HepG2 (cell line): ENCODE measurements at regions not wholly inside any gene's neighbourhood (a gene's known extent, or its start where the extent isn't known, plus 50 kb on each side); places are given as distances from the start of the nearest gene placed in this dataset.

Experiments used
- ATAC-seq: fragments of 200-7000 bp; cut with Tn5 transposase; 3 replicates; pipeline ENCODE4 v1.9.1; 2020; ENCODE audit warnings: mild to moderate bottlenecking, moderate library complexity
- BruUV-seq: library from RNA; stranded (reverse); fragments of 400-500 nt; replicated peaks from 2 replicates; lab custom pipeline; 2021; lab: Mats Ljungman, UMichigan
- CTCF ChIA-PET: fragments of 300-600 bp; formaldehyde crosslinking; extraction: SDS; loops from one replicate; lab custom pipeline; 2021; ENCODE audit warnings: low total read pairs, inconsistent platforms, low intra/inter-chr PET ratio; lab: Yijun Ruan, JAX
- POLR2A ChIA-PET: fragments of 350-600 bp; sonication (Branson Sonifier 250); formaldehyde crosslinking; loops from one replicate; lab custom pipeline; 2020; ENCODE audit warnings: antibody characterized with exemption, inconsistent platforms; lab: Yijun Ruan, JAX
- DNase-seq: peaks from one replicate; pipeline ENCODE4 v3.0.0-alpha.2; 2015; ENCODE audit warnings: low spot score
- FAIRE-seq: peaks from 3 replicates; lab custom pipeline; 2011; peaks lifted over from hg19 to GRCh38; lab: Jason Lieb, UNC
- H2AFZ ChIP-seq: one replicate; pipeline ENCODE4 v1.6.1; 2011; ENCODE audit warnings: low read length, inconsistent platforms
- H3K27ac ChIP-seq: fragments of 300-600 bp; 3 replicates; pipeline ENCODE4 v1.8.0; 2011; ENCODE audit warnings: mixed run types, mild to moderate bottlenecking, mixed read lengths, low read length, inconsistent platforms; ENCODE audit not compliant: insufficient read depth; ENCODE audit errors: extremely low read length
- H3K27me3 ChIP-seq, 2 experiments: fragments of 200-600 bp in 1 of 2; 2 replicates in 1 of 2; 3 replicates in 1 of 2; pipeline versions ENCODE4 v1.6.0 to v1.8.0; 2011; ENCODE audit warnings: low read length in 2 of 2, mild to moderate bottlenecking in 2 of 2, moderate library complexity in 2 of 2, inconsistent platforms in 1 of 2; ENCODE audit not compliant: insufficient read depth in 2 of 2, control insufficient read depth in 1 of 2
- H3K36me3 ChIP-seq, 2 experiments: fragments of 200-600 bp in 1 of 2; replicated peaks in 1 of 2; 2 replicates in 1 of 2; 3 replicates in 1 of 2; pipeline versions ENCODE4 v1.5.1 to v1.8.0; 2011; ENCODE audit warnings: low read length in 2 of 2, inconsistent platforms in 1 of 2; ENCODE audit not compliant: insufficient read depth in 2 of 2, control insufficient read depth in 1 of 2
- H3K4me1 ChIP-seq: 2 replicates; pipeline ENCODE4 v1.5.1; 2012; ENCODE audit warnings: low read length, inconsistent platforms; ENCODE audit not compliant: insufficient read depth
- H3K4me2 ChIP-seq: 2 replicates; pipeline ENCODE4 v1.6.0; 2011; ENCODE audit warnings: low read depth, low read length, inconsistent platforms
- H3K4me3 ChIP-seq, 3 experiments: fragments of 200-600 bp in 1 of 3; sonication (generic), shearing (Covaris generic) in 1 of 3; replicated peaks in 1 of 3; 2 replicates each; pipeline ENCODE4 v1.5.1; 2011 to 2016; ENCODE audit warnings: low read length in 3 of 3, inconsistent platforms in 2 of 3, low read depth in 2 of 3, mild to moderate bottlenecking in 2 of 3, control low read depth in 1 of 3, mixed read lengths in 1 of 3; ENCODE audit not compliant: insufficient read depth in 1 of 3
- H3K79me2 ChIP-seq: one replicate; pipeline ENCODE4 v1.6.1; 2011; ENCODE audit warnings: low read length, inconsistent platforms; ENCODE audit not compliant: insufficient read depth
- H3K9ac ChIP-seq: 2 replicates; pipeline ENCODE4 v1.6.0; 2011; ENCODE audit warnings: mild to moderate bottlenecking, low read depth, low read length, inconsistent platforms; ENCODE audit not compliant: insufficient read depth
- H3K9me3 ChIP-seq: 2 replicates; pipeline ENCODE4 v1.5.1; 2012; ENCODE audit warnings: mild to moderate bottlenecking, low read length
- H4K20me1 ChIP-seq: 2 replicates; pipeline ENCODE4 v1.6.0; 2011; ENCODE audit warnings: inconsistent platforms, mild to moderate bottlenecking, low read length, moderate library complexity; ENCODE audit not compliant: insufficient read depth
- CREM ChIP-seq, 2 experiments: sonication (generic) in 1 of 2; formaldehyde crosslinking in 1 of 2; IDR thresholded peaks; 2 replicates each; pipeline versions ENCODE4 v1.4.0 to v1.6.1; 2016 to 2020; ENCODE audit warnings: antibody characterized with exemption in 1 of 2, mild to moderate bottlenecking in 1 of 2, missing genetic modification reagents in 1 of 2
- CSRNP2 ChIP-seq: sonication (generic); formaldehyde crosslinking; conservative IDR thresholded peaks from 2 replicates; pipeline ENCODE4 v1.8.0; 2022; ENCODE audit warnings: low read depth, missing genetic modification reagents
- CTCF ChIP-seq: sonication (generic); formaldehyde crosslinking; IDR thresholded peaks from 2 replicates; pipeline ENCODE4 v1.5.0; 2020; ENCODE audit warnings: mild to moderate bottlenecking, missing genetic modification reagents, moderate library complexity
- ERF ChIP-seq: IDR thresholded peaks from 2 replicates; pipeline ENCODE4 v1.6.1; 2018; ENCODE audit warnings: missing biosample characterization, missing genetic modification reagents
- GMEB1 ChIP-seq: sonication (generic); formaldehyde crosslinking; IDR thresholded peaks from 2 replicates; pipeline ENCODE4 v1.5.1; 2020; ENCODE audit warnings: missing genetic modification reagents, mild to moderate bottlenecking, borderline replicate concordance
- HDAC1 ChIP-seq: sonication (generic); formaldehyde crosslinking; IDR thresholded peaks from 2 replicates; pipeline ENCODE4 v1.5.1; 2020; ENCODE audit warnings: mild to moderate bottlenecking, missing genetic modification reagents
- MZF1 ChIP-seq: sonication (generic); formaldehyde crosslinking; IDR thresholded peaks from 2 replicates; pipeline ENCODE4 v1.8.1; 2023; ENCODE audit warnings: mild to moderate bottlenecking, missing genetic modification reagents, borderline replicate concordance
- NRL ChIP-seq: sonication (generic); formaldehyde crosslinking; IDR thresholded peaks from 2 replicates; pipeline ENCODE4 v1.5.0; 2020; ENCODE audit warnings: missing genetic modification reagents, mild to moderate bottlenecking, moderate library complexity, borderline replicate concordance
- REL ChIP-seq: sonication (generic); formaldehyde crosslinking; conservative IDR thresholded peaks from 2 replicates; pipeline ENCODE4 v1.8.0; 2022; ENCODE audit warnings: mild to moderate bottlenecking, missing genetic modification reagents, moderate library complexity
- SATB2 ChIP-seq: sonication (generic); formaldehyde crosslinking; IDR thresholded peaks from 2 replicates; pipeline ENCODE4 v1.5.0; 2020; ENCODE audit warnings: missing genetic modification reagents
- ZNF225 ChIP-seq: sonication (generic); formaldehyde crosslinking; IDR thresholded peaks from 2 replicates; pipeline ENCODE4 v1.4.0; 2020; ENCODE audit warnings: mild to moderate bottlenecking, missing genetic modification reagents
- ZNF34 ChIP-seq: sonication (generic); formaldehyde crosslinking; IDR thresholded peaks from 2 replicates; pipeline ENCODE4 v1.4.0; 2020; ENCODE audit warnings: mild to moderate bottlenecking, missing genetic modification reagents, borderline replicate concordance
- ZNF616 ChIP-seq: sonication (generic); formaldehyde crosslinking; IDR thresholded peaks from 2 replicates; pipeline ENCODE4 v1.5.0; 2020; ENCODE audit warnings: low read depth, mild to moderate bottlenecking, missing genetic modification reagents
- ZNF773 ChIP-seq: sonication (generic); formaldehyde crosslinking; IDR thresholded peaks from 2 replicates; pipeline ENCODE4 v1.4.0; 2020; ENCODE audit warnings: missing genetic modification reagents, borderline replicate concordance
- ZNF883 ChIP-seq: sonication (generic); formaldehyde crosslinking; IDR thresholded peaks from 2 replicates; pipeline ENCODE4 v1.5.1; 2020; ENCODE audit warnings: mild to moderate bottlenecking, missing genetic modification reagents; ENCODE audit errors: not compliant biosample characterization
- WGBS: methylation state at CpG from one replicate; pipeline ENCODE4 v1.1.6; 2017; ENCODE audit warnings: low lambda C conversion rate; 5-methylcytosine and 5-hydroxymethylcytosine counted together
- in situ Hi-C: cut with HindIII; loops from 2 replicates; pipeline ENCODE4 v1.10.0; 2017; ENCODE audit warnings: low pct_unique_long_range_greater_than_20kb; ENCODE audit not compliant: extremely low pct_ligation_motif_present
- intact Hi-C: fragments of 100-400 bp; cut with micrococcal nuclease; formaldehyde crosslinking; loops from one replicate; pipeline ENCODE4 v1.10.0; 2022; ENCODE audit not compliant: unreplicated experiment
- TF ChIP-seq, protein P1 (sequence below): sonication (generic); formaldehyde crosslinking; IDR thresholded peaks from 2 replicates; pipeline ENCODE4 v1.5.0; 2020; ENCODE audit warnings: missing genetic modification reagents
- TF ChIP-seq, protein P2 (sequence below), 2 experiments: fragments of 450-650 bp in 1 of 2; sonication (generic) in 1 of 2; formaldehyde crosslinking; IDR thresholded peaks; 2 replicates each; pipeline versions ENCODE4 v1.5.0 to v1.8.0; 2020 to 2022; ENCODE audit warnings: mild to moderate bottlenecking in 1 of 2, missing genetic modification reagents in 1 of 2

DNA sequence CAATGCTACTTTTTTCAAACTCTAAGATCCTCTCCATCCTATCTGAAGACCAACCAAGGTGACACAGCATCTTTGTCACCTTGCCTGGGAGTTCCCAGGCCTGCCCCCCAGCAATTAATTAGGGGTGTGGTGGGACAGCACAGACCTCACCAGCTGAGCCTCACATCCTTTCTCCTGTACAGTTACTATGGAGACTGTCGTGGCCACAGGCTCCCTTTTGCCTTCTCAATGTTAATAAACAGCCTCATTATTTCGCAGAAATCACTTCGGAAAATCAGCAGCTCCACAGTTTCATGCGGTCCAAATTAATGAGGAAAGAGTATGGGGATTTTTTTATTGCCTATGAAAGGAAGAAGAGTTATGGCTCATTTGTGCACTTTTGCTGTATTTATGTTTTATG lies 378.3 kb downstream of the NPHP4 start (continued):
- TF ChIP-seq, protein P1, sequence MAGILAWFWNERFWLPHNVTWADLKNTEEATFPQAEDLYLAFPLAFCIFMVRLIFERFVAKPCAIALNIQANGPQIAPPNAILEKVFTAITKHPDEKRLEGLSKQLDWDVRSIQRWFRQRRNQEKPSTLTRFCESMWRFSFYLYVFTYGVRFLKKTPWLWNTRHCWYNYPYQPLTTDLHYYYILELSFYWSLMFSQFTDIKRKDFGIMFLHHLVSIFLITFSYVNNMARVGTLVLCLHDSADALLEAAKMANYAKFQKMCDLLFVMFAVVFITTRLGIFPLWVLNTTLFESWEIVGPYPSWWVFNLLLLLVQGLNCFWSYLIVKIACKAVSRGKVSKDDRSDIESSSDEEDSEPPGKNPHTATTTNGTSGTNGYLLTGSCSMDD: no peak
- TF ChIP-seq ZNF34 (CRISPR knock-in tag): no peak
- TF ChIP-seq NRL: no peak
- TF ChIP-seq CREM (IDR thresholded peaks at IDR 0.05): no peak
- no peak for TF ChIP-seq CREM (CRISPR knock-in tag; IDR thresholded peaks at IDR 0.05)
- TF ChIP-seq, all 625 proteins: peak for 0

GRCh38 chr1:5611851-5612250 lies 380.4 kb downstream of the NPHP4 start:
- Histone ChIP-seq H3K9me3 (no peaks in the 10 kb centered on the region), H3K79me2 (no peaks in the 10 kb centered on the region), H3K9ac (no peak overlapping the region), H4K20me1 (no peaks in the 10 kb centered on the region), H2AFZ (no peak overlapping the region), H3K4me2 (no peak overlapping the region), H3K4me3 (no peak overlapping the region), H3K4me1 (no peaks in the 10 kb centered on the region), H3K27me3 (peaks cover 0 to 15% of the 10 kb centered on the region in 2 experiments; a peak in 4 of 5 replicates), H3K36me3 (no peaks in the 10 kb centered on the region), H3K27ac (no peak overlapping the region)
- no peak for FAIRE-seq
- intact Hi-C loops (no loop called here), in situ Hi-C loops (no loop called here)
- BruUV-seq: no TSS peak
- ChIA-PET POLR2A (no interaction called here), CTCF (no interaction called here)
- WGBS: 20% methylated on average over 1 of the region's 3 CpGs
- ATAC-seq: no peak
- no peak for DNase-seq
- TF ChIP-seq CTCF (no peak), ZNF616 (no peak), ZNF225 (no peak), REL (CRISPR knock-in tag) (no peak), ZNF773 (CRISPR knock-in tag) (no peak), SATB2 (CRISPR knock-in tag) (no peak), ERF (CRISPR knock-in tag) (no peak), ZNF883 (no peak), HDAC1 (CRISPR knock-in tag) (no peak), MZF1 (CRISPR knock-in tag) (no peak), GMEB1 (CRISPR knock-in tag) (no peak), CSRNP2 (CRISPR knock-in tag) (no peak)
- TF ChIP-seq, protein P2, sequence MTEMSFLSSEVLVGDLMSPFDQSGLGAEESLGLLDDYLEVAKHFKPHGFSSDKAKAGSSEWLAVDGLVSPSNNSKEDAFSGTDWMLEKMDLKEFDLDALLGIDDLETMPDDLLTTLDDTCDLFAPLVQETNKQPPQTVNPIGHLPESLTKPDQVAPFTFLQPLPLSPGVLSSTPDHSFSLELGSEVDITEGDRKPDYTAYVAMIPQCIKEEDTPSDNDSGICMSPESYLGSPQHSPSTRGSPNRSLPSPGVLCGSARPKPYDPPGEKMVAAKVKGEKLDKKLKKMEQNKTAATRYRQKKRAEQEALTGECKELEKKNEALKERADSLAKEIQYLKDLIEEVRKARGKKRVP (CRISPR knock-in tag; IDR thresholded peaks at IDR 0.05): no peak
